Glutamatergic neuron (in vitro differentiated cells): ENCODE measurements at regions not wholly inside any gene's neighbourhood (a gene's known extent, or its start where the extent isn't known, plus 50 kb on each side); places are given as distances from the start of the nearest gene placed in this dataset.

Experiments
- DNase-seq: peaks from one replicate; pipeline ENCODE4 v3.0.0; 2022
- H3K27ac Mint-ChIP-seq: one replicate; pipeline ENCODE4 v1.8.0; 2020; ENCODE audit warnings: mild to moderate bottlenecking, mixed read lengths, inconsistent platforms; ENCODE audit not compliant: unreplicated experiment
- H3K27me3 Mint-ChIP-seq: one replicate; pipeline ENCODE4 v1.8.0; 2020; ENCODE audit warnings: mild to moderate bottlenecking, moderate library complexity, mixed read lengths, inconsistent platforms; ENCODE audit not compliant: unreplicated experiment
- H3K36me3 Mint-ChIP-seq: one replicate; pipeline ENCODE4 v1.8.0; 2020; ENCODE audit warnings: mild to moderate bottlenecking, mixed read lengths, inconsistent platforms; ENCODE audit not compliant: unreplicated experiment
- H3K4me1 Mint-ChIP-seq: one replicate; pipeline ENCODE4 v1.8.0; 2020; ENCODE audit warnings: mild to moderate bottlenecking, low read depth, mixed read lengths, inconsistent platforms; ENCODE audit not compliant: unreplicated experiment
- H3K4me3 Mint-ChIP-seq: one replicate; pipeline ENCODE4 v1.8.0; 2020; ENCODE audit warnings: mild to moderate bottlenecking, mixed read lengths, inconsistent platforms; ENCODE audit not compliant: unreplicated experiment
- H3K9me3 Mint-ChIP-seq: one replicate; pipeline ENCODE4 v1.8.0; 2020; ENCODE audit warnings: mild to moderate bottlenecking, moderate library complexity, mixed read lengths, inconsistent platforms; ENCODE audit not compliant: unreplicated experiment
- CTCF ChIP-seq: fragments of 200-600 bp; sonication (generic); IDR thresholded peaks from one replicate; pipeline ENCODE4 v1.5.0; 2021; ENCODE audit not compliant: partially characterized antibody, unreplicated experiment

GRCh38 chr10:120979435-120980278 lies 128.5 kb downstream of the WDR11 start:
- H3K9me3 Mint-ChIP-seq = peaks cover 4% of the 10 kb centered on the region
- H3K36me3 Mint-ChIP-seq = peaks cover 14% of the 10 kb centered on the region
- DNase-seq = peak; percentile 51
- peak overlapping the region; percentile 88 for H3K4me3 Mint-ChIP-seq
- peaks cover 6% of the 10 kb centered on the region for H3K27me3 Mint-ChIP-seq
- no peak overlapping the region for H3K27ac Mint-ChIP-seq
- H3K4me1 Mint-ChIP-seq = no peaks in the 10 kb centered on the region
- no peak for TF ChIP-seq CTCF

GRCh38 chr10:120980279-120981255 lies 129.4 kb downstream of the WDR11 start:
- Mint-ChIP-seq H3K36me3 (peaks cover 7% of the 10 kb centered on the region), H3K27me3 (peaks cover 6% of the 10 kb centered on the region), H3K27ac (no peak overlapping the region), H3K4me3 (no peak overlapping the region), H3K9me3 (peaks cover 2% of the 10 kb centered on the region), H3K4me1 (no peaks in the 10 kb centered on the region)
- no peak for DNase-seq
- no peak for TF ChIP-seq CTCF

GRCh38 chr10:120981601-120982391 lies 130.6 kb downstream of the WDR11 start:
- H3K36me3 Mint-ChIP-seq = peaks cover 2% of the 10 kb centered on the region
- no peak for TF ChIP-seq CTCF
- H3K27me3 Mint-ChIP-seq = peaks cover 2% of the 10 kb centered on the region
- DNase-seq = no peak
- H3K4me3 Mint-ChIP-seq = no peak overlapping the region
- peaks cover 4% of the 10 kb centered on the region for H3K9me3 Mint-ChIP-seq
- H3K27ac Mint-ChIP-seq = no peak overlapping the region
- no peaks in the 10 kb centered on the region for H3K4me1 Mint-ChIP-seq

- TF ChIP-seq CTCF = no peak
- peaks cover 9% of the 10 kb centered on the region for H3K36me3 Mint-ChIP-seq
- peaks cover 4% of the 10 kb centered on the region for H3K9me3 Mint-ChIP-seq
- no peak overlapping the region for H3K27ac Mint-ChIP-seq
- DNase-seq = no peak
- H3K4me3 Mint-ChIP-seq = no peak overlapping the region
- peaks cover 2% of the 10 kb centered on the region for H3K27me3 Mint-ChIP-seq
- no peaks in the 10 kb centered on the region for H3K4me1 Mint-ChIP-seq
Measured at GRCh38 chr10:120982507-120982906, 131.3 kb downstream of the WDR11 start.
